H9 (cell line): ENCODE measurements at regions not wholly inside any gene's neighbourhood (a gene's known extent, or its start where the extent isn't known, plus 50 kb on each side); places are given as distances from the start of the nearest gene placed in this dataset.

Experiments used
- DNase-seq: peaks from one replicate; pipeline ENCODE4 v3.0.0-alpha.2; 2017
- H2AFZ ChIP-seq: one replicate; pipeline ENCODE4 v1.6.1; 2013; ENCODE audit warnings: mild to moderate bottlenecking, low read length, control low read depth, moderate library complexity
- H2AK5ac ChIP-seq: 2 replicates; pipeline ENCODE4 v1.6.1; 2013; ENCODE audit warnings: low read length, control low read depth, mixed read lengths; ENCODE audit not compliant: insufficient read length
- H2BK120ac ChIP-seq: one replicate; pipeline ENCODE4 v1.6.1; 2013; ENCODE audit warnings: low read depth, mild to moderate bottlenecking, low read length, control low read depth, inconsistent platforms; ENCODE audit not compliant: poor library complexity, severe bottlenecking
- H2BK12ac ChIP-seq: 2 replicates; pipeline ENCODE4 v1.6.1; 2013; ENCODE audit warnings: low read length, control low read depth, mixed read lengths, low read depth; ENCODE audit not compliant: insufficient read length
- H2BK15ac ChIP-seq: 2 replicates; pipeline ENCODE4 v1.6.1; 2013; ENCODE audit warnings: low read depth, low read length, control low read depth
- H2BK20ac ChIP-seq: one replicate; pipeline ENCODE4 v1.6.1; 2013; ENCODE audit warnings: low read depth, mild to moderate bottlenecking, low read length, control low read depth, inconsistent platforms; ENCODE audit not compliant: poor library complexity, severe bottlenecking
- H2BK5ac ChIP-seq: 2 replicates; pipeline ENCODE4 v1.6.1; 2013; ENCODE audit warnings: low read length, control low read depth, mixed read lengths; ENCODE audit not compliant: insufficient read length
- H3K14ac ChIP-seq: 2 replicates; pipeline ENCODE4 v1.6.1; 2013; ENCODE audit warnings: low read length, control low read depth; ENCODE audit not compliant: insufficient read depth
- H3K18ac ChIP-seq: 2 replicates; pipeline ENCODE4 v1.6.1; 2013; ENCODE audit warnings: low read depth, mild to moderate bottlenecking, mixed read lengths, low read length, control low read depth; ENCODE audit not compliant: insufficient read length
- H3K23ac ChIP-seq: 2 replicates; pipeline ENCODE4 v1.6.1; 2013; ENCODE audit warnings: low read length, control low read depth, mixed read lengths, low read depth; ENCODE audit not compliant: insufficient read length
- H3K23me2 ChIP-seq: 2 replicates; pipeline ENCODE4 v1.6.1; 2013; ENCODE audit warnings: low read depth, mild to moderate bottlenecking, mixed read lengths, low read length, control low read depth; ENCODE audit not compliant: insufficient read length, poor library complexity, severe bottlenecking
- H3K27ac ChIP-seq: 2 replicates; pipeline ENCODE4 v1.5.1; 2013; ENCODE audit warnings: low read length, control low read depth, mixed read lengths, low read depth; ENCODE audit not compliant: insufficient read length
- H3K27me3 ChIP-seq: 2 replicates; pipeline ENCODE4 v1.6.1; 2013; ENCODE audit warnings: low read length, control low read depth, inconsistent platforms; ENCODE audit not compliant: insufficient read depth
- H3K4ac ChIP-seq: 2 replicates; pipeline ENCODE4 v1.6.1; 2013; ENCODE audit warnings: low read depth, mild to moderate bottlenecking, control low read depth, inconsistent platforms, low read length, moderate library complexity
- H3K4me1 ChIP-seq: 2 replicates; pipeline ENCODE4 v1.6.1; 2013; ENCODE audit warnings: low read length, control low read depth, inconsistent platforms; ENCODE audit not compliant: insufficient read depth
- H3K4me2 ChIP-seq: 2 replicates; pipeline ENCODE4 v1.6.1; 2013; ENCODE audit warnings: low read length, control low read depth, mixed read lengths; ENCODE audit not compliant: insufficient read length, insufficient read depth
- H3K56ac ChIP-seq: 2 replicates; pipeline ENCODE4 v1.6.1; 2013; ENCODE audit warnings: low read depth, mild to moderate bottlenecking, mixed read lengths, low read length, control low read depth; ENCODE audit not compliant: insufficient read length
- H3K79me1 ChIP-seq: 2 replicates; pipeline ENCODE4 v1.6.1; 2013; ENCODE audit warnings: low read depth, mild to moderate bottlenecking, moderate library complexity, low read length, control low read depth, inconsistent platforms; ENCODE audit not compliant: insufficient read depth, poor library complexity, severe bottlenecking
- H3K79me2 ChIP-seq: 2 replicates; pipeline ENCODE4 v1.6.1; 2013; ENCODE audit warnings: low read length, control low read depth, inconsistent platforms; ENCODE audit not compliant: insufficient read depth
- H3K9ac ChIP-seq: 2 replicates; pipeline ENCODE4 v1.6.1; 2013; ENCODE audit warnings: low read length, control low read depth, mixed read lengths; ENCODE audit not compliant: insufficient read length; ENCODE audit errors: extremely low read depth
- H3K9me3 ChIP-seq: one replicate; pipeline ENCODE4 v1.6.1; 2013; ENCODE audit warnings: low read depth, low read length, inconsistent platforms; ENCODE audit not compliant: control insufficient read depth
- H3T11ph ChIP-seq: one replicate; pipeline ENCODE4 v1.6.1; 2013; ENCODE audit warnings: mild to moderate bottlenecking, low read length, control low read depth, inconsistent platforms
- H4K20me1 ChIP-seq: one replicate; pipeline ENCODE4 v1.6.1; 2013; ENCODE audit not compliant: control insufficient read depth, insufficient read length, insufficient read depth
- H4K5ac ChIP-seq: 2 replicates; pipeline ENCODE4 v1.6.1; 2013; ENCODE audit warnings: low read depth, mild to moderate bottlenecking, mixed read lengths, low read length, control low read depth; ENCODE audit not compliant: insufficient read length
- H4K8ac ChIP-seq: replicated peaks from 2 replicates; pipeline ENCODE4 v1.6.1; 2013; ENCODE audit warnings: low read length, control low read depth, mixed read lengths, low read depth; ENCODE audit not compliant: insufficient read length
- H4K91ac ChIP-seq: 2 replicates; pipeline ENCODE4 v1.6.1; 2013; ENCODE audit warnings: low read depth, mild to moderate bottlenecking, moderate library complexity, mixed read lengths, low read length, control low read depth; ENCODE audit not compliant: insufficient read length
- H3K27ac Mint-ChIP-seq, 3 experiments: 2 replicates in 2 of 3; 3 replicates in 1 of 3; pipeline ENCODE4 v1.8.0; 2020 to 2021; ENCODE audit warnings: mixed read lengths in 3 of 3, mild to moderate bottlenecking in 1 of 3, moderate library complexity in 1 of 3
- H3K27me3 Mint-ChIP-seq: 2 replicates; pipeline ENCODE4 v1.8.0; 2021; ENCODE audit warnings: low read depth, mild to moderate bottlenecking, moderate library complexity, mixed read lengths
- H3K36me3 Mint-ChIP-seq, 3 experiments: 2 replicates in 2 of 3; 3 replicates in 1 of 3; pipeline ENCODE4 v1.8.0; 2020 to 2021; ENCODE audit warnings: low read depth in 3 of 3, mixed read lengths in 3 of 3; ENCODE audit not compliant: insufficient read depth in 1 of 3
- H3K4me1 Mint-ChIP-seq, 2 experiments: 2 replicates each; pipeline ENCODE4 v1.8.0; 2020; ENCODE audit warnings: mixed read lengths in 2 of 2
- H3K4me3 Mint-ChIP-seq, 2 experiments: 2 replicates in 1 of 2; 3 replicates in 1 of 2; pipeline ENCODE4 v1.8.0; 2020 to 2021; ENCODE audit warnings: mild to moderate bottlenecking in 2 of 2, mixed read lengths in 2 of 2, moderate library complexity in 1 of 2
- H3K9me3 Mint-ChIP-seq, 2 experiments: 2 replicates in 1 of 2; 3 replicates in 1 of 2; pipeline ENCODE4 v1.8.0; 2020; ENCODE audit warnings: mild to moderate bottlenecking in 2 of 2, mixed read lengths in 2 of 2, moderate library complexity in 1 of 2
- WGBS: extraction: QIAGEN DNeasy Blood & Tissue Kit; methylation state at CpG from one replicate; pipeline ENCODE4 v1.1.7; 2013; ENCODE audit warnings: missing lambda C conversion rate, low lambda C conversion rate, mixed read lengths; ENCODE audit not compliant: insufficient read length; ENCODE audit errors: extremely low coverage; 5-methylcytosine and 5-hydroxymethylcytosine counted together
- TF ChIP-seq, protein P1 (sequence below): fragments of 200-600 bp; sonication (generic); conservative IDR thresholded peaks from 3 replicates; pipeline ENCODE4 v1.8.0; 2021; ENCODE audit warnings: antibody characterized with exemption, mild to moderate bottlenecking

DNA sequence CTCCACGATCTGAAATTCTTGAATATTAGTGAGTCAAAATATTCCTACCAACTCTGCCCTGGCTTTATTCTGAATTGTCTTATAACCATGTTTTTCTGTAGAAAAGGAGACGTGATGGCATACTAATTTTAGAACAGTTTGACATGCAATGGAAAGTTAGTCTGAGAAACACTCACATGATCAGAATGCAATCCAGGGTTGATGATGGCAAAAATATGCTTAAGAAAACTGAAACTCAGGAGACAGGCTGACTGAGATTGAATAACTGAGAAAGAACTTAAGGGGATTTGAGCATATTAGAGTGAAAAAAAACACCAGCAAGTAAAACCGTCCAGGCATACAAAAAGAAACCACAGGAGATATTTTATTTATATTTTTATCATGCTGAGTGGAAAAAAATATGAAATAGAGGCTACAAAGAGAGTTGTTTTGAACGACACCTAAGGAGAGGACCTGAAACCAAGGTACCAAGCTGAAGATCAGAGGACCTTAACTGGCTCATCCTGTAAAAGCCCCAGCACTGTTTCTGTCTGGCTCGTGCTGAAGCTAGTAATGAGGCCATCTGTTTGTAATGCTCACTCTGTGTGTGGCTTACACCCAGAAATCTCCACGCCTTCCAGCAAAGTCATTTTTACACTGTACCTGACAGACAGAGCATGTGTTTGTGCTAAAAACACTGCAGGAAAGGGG is 437.2 kb upstream of the PKDCC start:
- Histone ChIP-seq H3K4ac (no peak overlapping the region), H3K14ac (no peak overlapping the region), H3K9me3 (no peaks in the 10 kb centered on the region), H3T11ph (no peak overlapping the region), H2BK120ac (no peak overlapping the region), H2AK5ac (no peak overlapping the region), H4K91ac (no peak overlapping the region), H2AFZ (no peak overlapping the region), H3K9ac (no peak overlapping the region), H3K18ac (no peak overlapping the region), H3K27ac (no peak overlapping the region), H2BK20ac (no peak overlapping the region), H4K8ac (no peak overlapping the region), H2BK5ac (no peak overlapping the region), H2BK12ac (no peak overlapping the region), H3K4me1 (no peaks in the 10 kb centered on the region), H2BK15ac (no peak overlapping the region), H3K27me3 (no peaks in the 10 kb centered on the region), H4K5ac (no peak overlapping the region), H3K79me2 (no peaks in the 10 kb centered on the region), H3K56ac (no peak overlapping the region), H3K79me1 (no peaks in the 10 kb centered on the region), H3K23me2 (no peaks in the 10 kb centered on the region), H4K20me1 (no peaks in the 10 kb centered on the region), H3K23ac (no peak overlapping the region), H3K4me2 (no peak overlapping the region)
- no CpG with 5 or more reads among the region's 6 CpGs for WGBS
- no peak for DNase-seq
- Mint-ChIP-seq H3K36me3 (no peaks in the 10 kb centered on the region), H3K4me1 (no peaks in the 10 kb centered on the region), H3K27ac (no peak overlapping the region), H3K27me3 (no peaks in the 10 kb centered on the region), H3K9me3 (no peaks in the 10 kb centered on the region), H3K4me3 (no peak overlapping the region)
- TF ChIP-seq, protein P1, sequence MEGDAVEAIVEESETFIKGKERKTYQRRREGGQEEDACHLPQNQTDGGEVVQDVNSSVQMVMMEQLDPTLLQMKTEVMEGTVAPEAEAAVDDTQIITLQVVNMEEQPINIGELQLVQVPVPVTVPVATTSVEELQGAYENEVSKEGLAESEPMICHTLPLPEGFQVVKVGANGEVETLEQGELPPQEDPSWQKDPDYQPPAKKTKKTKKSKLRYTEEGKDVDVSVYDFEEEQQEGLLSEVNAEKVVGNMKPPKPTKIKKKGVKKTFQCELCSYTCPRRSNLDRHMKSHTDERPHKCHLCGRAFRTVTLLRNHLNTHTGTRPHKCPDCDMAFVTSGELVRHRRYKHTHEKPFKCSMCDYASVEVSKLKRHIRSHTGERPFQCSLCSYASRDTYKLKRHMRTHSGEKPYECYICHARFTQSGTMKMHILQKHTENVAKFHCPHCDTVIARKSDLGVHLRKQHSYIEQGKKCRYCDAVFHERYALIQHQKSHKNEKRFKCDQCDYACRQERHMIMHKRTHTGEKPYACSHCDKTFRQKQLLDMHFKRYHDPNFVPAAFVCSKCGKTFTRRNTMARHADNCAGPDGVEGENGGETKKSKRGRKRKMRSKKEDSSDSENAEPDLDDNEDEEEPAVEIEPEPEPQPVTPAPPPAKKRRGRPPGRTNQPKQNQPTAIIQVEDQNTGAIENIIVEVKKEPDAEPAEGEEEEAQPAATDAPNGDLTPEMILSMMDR = no peak
